PC-3 (cell line): ENCODE measurements at regions not wholly inside any gene's neighbourhood (a gene's known extent, or its start where the extent isn't known, plus 50 kb on each side); places are given as distances from the start of the nearest gene placed in this dataset.

Experiments
- ATAC-seq: fragments of 200-7000 bp; cut with Tn5 transposase; 2 replicates; pipeline ENCODE4 v1.9.1; 2020; ENCODE audit warnings: mild to moderate bottlenecking, moderate library complexity
- BruUV-seq: library from RNA; stranded (reverse); fragments of 400-500 nt; replicated peaks from 2 replicates; lab custom pipeline; 2021; lab: Mats Ljungman, UMichigan
- CTCF ChIA-PET: fragments of 300-600 bp; sonication (Branson Sonifier 250); formaldehyde crosslinking; loops from one replicate; lab custom pipeline; 2022; ENCODE audit warnings: antibody characterized with exemption; lab: Charles Lee
- POLR2A ChIA-PET: fragments of 300-600 bp; sonication (Branson Sonifier 250); formaldehyde crosslinking; loops from one replicate; lab custom pipeline; 2022; ENCODE audit warnings: antibody characterized with exemption; ENCODE audit not compliant: unreplicated experiment; lab: Charles Lee
- DNase-seq: peaks from one replicate; pipeline ENCODE4 v3.0.0-alpha.2; 2015
- H2AFZ ChIP-seq: fragments of 300-600 bp; sonication (generic); 2 replicates; pipeline ENCODE4 v1.6.0; 2016; ENCODE audit warnings: antibody characterized with exemption, low read length
- H3F3A ChIP-seq: fragments of 300-600 bp; sonication (generic); one replicate; pipeline ENCODE4 v1.6.0; 2017; ENCODE audit warnings: antibody characterized with exemption, low read length, control low read depth, mild to moderate bottlenecking; ENCODE audit not compliant: unreplicated experiment
- H3K27ac ChIP-seq: fragments of 300-600 bp; sonication (generic); 2 replicates; pipeline ENCODE4 v1.5.1; 2016; ENCODE audit warnings: mild to moderate bottlenecking, low read length
- H3K27me3 ChIP-seq: fragments of 300-600 bp; sonication (generic); 2 replicates; pipeline ENCODE4 v1.6.1; 2016; ENCODE audit warnings: low read length, mixed read lengths
- H3K36me3 ChIP-seq: fragments of 300-600 bp; sonication (generic); 2 replicates; pipeline ENCODE4 v1.6.1; 2016; ENCODE audit warnings: low read depth, mixed run types, low read length, mixed read lengths
- H3K4me1 ChIP-seq: fragments of 300-600 bp; sonication (generic); 2 replicates; pipeline ENCODE4 v1.5.1; 2016; ENCODE audit warnings: low read length; ENCODE audit not compliant: insufficient read depth
- H3K4me2 ChIP-seq: fragments of 300-600 bp; sonication (generic); 2 replicates; pipeline ENCODE4 v1.6.0; 2016; ENCODE audit warnings: low read length
- H3K4me3 ChIP-seq: fragments of 300-600 bp; sonication (generic); 2 replicates; pipeline ENCODE4 v1.5.1; 2016; ENCODE audit warnings: mild to moderate bottlenecking, low read length, mixed read lengths
- H3K79me2 ChIP-seq: fragments of 300-600 bp; sonication (generic); 2 replicates; pipeline ENCODE4 v1.6.1; 2017; ENCODE audit warnings: low read length, mixed read lengths
- H3K9ac ChIP-seq: fragments of 300-600 bp; sonication (generic); 2 replicates; pipeline ENCODE4 v1.6.0; 2016; ENCODE audit warnings: mild to moderate bottlenecking, low read length
- H3K9me2 ChIP-seq: fragments of 300-600 bp; sonication (generic); replicated peaks from 2 replicates; pipeline ENCODE4 v1.6.1; 2016; ENCODE audit warnings: mixed run types, low read length, mixed read lengths
- H3K9me3 ChIP-seq: fragments of 300-600 bp; sonication (generic); 2 replicates; pipeline ENCODE4 v1.6.1; 2016; ENCODE audit warnings: low read length, mixed read lengths
- H4K20me1 ChIP-seq: fragments of 300-600 bp; sonication (generic); 2 replicates; pipeline ENCODE4 v1.6.1; 2016; ENCODE audit warnings: low read length, mixed read lengths
- CTCF ChIP-seq: fragments of 300-600 bp; sonication (generic); conservative IDR thresholded peaks from 2 replicates; pipeline ENCODE4 v1.5.1; 2017; ENCODE audit warnings: antibody characterized with exemption, low read depth, mild to moderate bottlenecking, low read length
- EZH2 ChIP-seq: fragments of 300-600 bp; sonication (generic); IDR thresholded peaks from one replicate; pipeline ENCODE4 v1.6.1; 2017; ENCODE audit warnings: antibody characterized with exemption, mild to moderate bottlenecking, low read length; ENCODE audit not compliant: unreplicated experiment
- EZH2phosphoT487 ChIP-seq: fragments of 300-600 bp; sonication (generic); IDR thresholded peaks from 2 replicates; pipeline ENCODE4 v1.6.1; 2018; ENCODE audit warnings: mild to moderate bottlenecking, antibody characterized with exemption, low read length, borderline replicate concordance
- intact Hi-C: fragments of 100-400 bp; cut with micrococcal nuclease; formaldehyde crosslinking; loops from 2 replicates; pipeline ENCODE4 v1.9.0; 2023

DNA sequence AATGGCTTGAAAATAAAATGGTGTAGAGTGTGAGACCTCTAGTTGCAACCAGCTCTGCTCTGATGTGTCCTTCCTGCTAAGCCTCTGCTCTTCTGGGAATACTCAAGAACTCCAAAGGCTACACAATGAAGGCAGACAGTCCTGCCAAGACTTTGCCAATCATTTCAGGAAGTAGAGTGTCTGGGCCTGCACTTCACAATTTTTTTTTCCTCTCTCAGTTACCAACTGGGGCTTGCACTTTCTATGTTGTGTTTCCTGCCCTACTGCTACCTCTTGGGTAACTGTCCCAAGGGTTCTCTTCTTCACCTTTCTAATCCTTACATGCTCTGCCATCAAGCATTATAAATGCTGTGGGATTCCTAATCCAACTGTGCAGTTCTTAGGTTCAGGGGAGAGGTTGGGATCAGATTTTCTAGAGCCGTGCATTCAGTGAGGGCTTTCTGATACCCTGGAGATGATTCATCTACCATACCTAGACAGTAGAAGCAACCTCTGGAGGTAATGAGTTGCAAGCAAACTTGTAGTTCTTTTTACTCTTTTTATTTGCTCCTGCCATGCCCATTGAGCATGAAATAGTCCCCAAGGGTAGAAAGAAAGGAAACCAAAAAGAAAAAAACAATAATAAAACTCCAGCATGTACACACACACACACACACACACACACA is 365.9 kb downstream of the MLLT3 start:
- no peaks in the 10 kb centered on the region for H3K9me3 ChIP-seq
- H2AFZ ChIP-seq = no peak overlapping the region
- no peak overlapping the region for H3K9ac ChIP-seq
- POLR2A ChIA-PET = no interaction called here
- no peak overlapping the region for H3K4me3 ChIP-seq
- no peaks in the 10 kb centered on the region for H3K36me3 ChIP-seq
- no peak overlapping the region for H3K27ac ChIP-seq
- H3K79me2 ChIP-seq = no peaks in the 10 kb centered on the region
- no peaks in the 10 kb centered on the region for H3K9me2 ChIP-seq
- no peak overlapping the region for H3K4me2 ChIP-seq
- no TSS peak for BruUV-seq
- ATAC-seq = no peak
- intact Hi-C loops = no loop called here
- H3K27me3 ChIP-seq = no peaks in the 10 kb centered on the region; the same call in 1 of the 2 replicates
- no peaks in the 10 kb centered on the region for H3K4me1 ChIP-seq
- no peaks in the 10 kb centered on the region for H4K20me1 ChIP-seq
- CTCF ChIA-PET = no interaction called here
- H3F3A ChIP-seq = no peaks in the 10 kb centered on the region
- no peak for DNase-seq
- TF ChIP-seq CTCF = no peak
- TF ChIP-seq EZH2 = no peak
- no peak for TF ChIP-seq EZH2phosphoT487

DNA sequence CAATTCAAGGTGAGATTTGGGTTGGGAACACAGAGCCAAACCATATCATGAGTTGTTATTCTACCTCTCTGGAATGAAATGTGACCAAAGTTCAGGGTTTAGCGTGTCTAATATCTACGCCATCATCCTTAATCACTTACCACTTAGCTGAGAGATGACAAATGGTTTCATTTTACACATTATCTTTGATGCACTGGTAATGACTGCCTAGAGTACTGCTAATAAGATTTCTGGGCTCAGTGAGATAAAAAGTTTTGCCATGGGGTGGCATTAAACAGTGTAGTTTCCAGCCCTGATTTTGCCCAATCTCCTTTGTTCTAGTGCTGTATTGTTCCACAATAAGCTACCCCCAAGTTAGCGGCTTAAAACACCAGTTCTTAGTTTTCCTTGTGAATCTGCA is 367.2 kb downstream of the MLLT3 start:
- DNase-seq (no peak), ATAC-seq (no peak)
- H3K79me2 ChIP-seq = no peaks in the 10 kb centered on the region
- no peaks in the 10 kb centered on the region for H3K36me3 ChIP-seq
- CTCF ChIA-PET = no interaction called here
- no peak overlapping the region for H3K4me3 ChIP-seq
- POLR2A ChIA-PET = no interaction called here
- BruUV-seq = no TSS peak
- intact Hi-C loops = no loop called here
- no peak overlapping the region for H2AFZ ChIP-seq
- H3K4me1 ChIP-seq = no peaks in the 10 kb centered on the region
- TF ChIP-seq EZH2 (no peak), EZH2phosphoT487 (no peak), CTCF (no peak)
- H3K4me2 ChIP-seq = no peak overlapping the region
- no peaks in the 10 kb centered on the region for H3F3A ChIP-seq
- H3K9ac ChIP-seq = no peak overlapping the region
- H3K9me3 ChIP-seq = no peaks in the 10 kb centered on the region
- H4K20me1 ChIP-seq = no peaks in the 10 kb centered on the region
- H3K9me2 ChIP-seq = no peaks in the 10 kb centered on the region
- H3K27ac ChIP-seq = no peak overlapping the region
- H3K27me3 ChIP-seq = no peaks in the 10 kb centered on the region; the same call in 1 of the 2 replicates

DNA sequence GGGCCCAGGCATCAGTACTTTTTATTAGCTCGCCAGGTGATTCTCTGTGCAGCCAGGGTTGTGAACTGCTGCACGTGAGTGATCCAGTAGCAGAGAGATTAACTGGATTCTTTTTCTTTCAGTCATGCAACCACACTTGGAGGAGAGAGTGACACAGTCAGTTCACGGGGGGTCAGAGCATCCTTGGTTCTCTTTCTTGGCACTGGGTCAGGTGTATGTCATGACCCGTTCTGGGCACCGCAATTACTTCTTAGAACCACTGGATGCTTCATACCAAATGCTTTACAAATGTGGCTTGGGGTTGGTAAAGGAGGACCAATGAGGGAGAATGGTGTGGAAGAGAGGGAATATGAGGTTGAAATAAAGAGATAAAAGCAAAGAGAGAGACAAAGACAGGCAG is 368.7 kb downstream of the MLLT3 start:
- intact Hi-C loops = no loop called here
- no peak for ATAC-seq

More for the DNA sequence above, 368.7 kb downstream of the MLLT3 start:
- H3K36me3 ChIP-seq = no peaks in the 10 kb centered on the region
- no peaks in the 10 kb centered on the region for H3K9me2 ChIP-seq
- H3K27ac ChIP-seq = no peak overlapping the region
- H3K27me3 ChIP-seq = peaks cover under 1% of the 10 kb centered on the region; the same call in 1 of the 2 replicates
- TF ChIP-seq EZH2 = no peak
- TF ChIP-seq EZH2phosphoT487 = no peak
- TF ChIP-seq CTCF = no peak
- no peaks in the 10 kb centered on the region for H3F3A ChIP-seq
- H2AFZ ChIP-seq = no peak overlapping the region
- no peaks in the 10 kb centered on the region for H4K20me1 ChIP-seq
- no peak overlapping the region for H3K4me3 ChIP-seq
- H3K4me1 ChIP-seq = no peaks in the 10 kb centered on the region
- no peak overlapping the region for H3K4me2 ChIP-seq
- ChIA-PET CTCF (no interaction called here), POLR2A (no interaction called here)
- no peaks in the 10 kb centered on the region for H3K9me3 ChIP-seq
- no TSS peak for BruUV-seq
- no peaks in the 10 kb centered on the region for H3K79me2 ChIP-seq
- DNase-seq = no peak
- no peak overlapping the region for H3K9ac ChIP-seq
